ENCODE measurements at regions not wholly inside any gene's neighbourhood (a gene's known extent, or its start where the extent isn't known, plus 50 kb on each side); places are given as distances from the start of the nearest gene placed in this dataset.

DNA sequence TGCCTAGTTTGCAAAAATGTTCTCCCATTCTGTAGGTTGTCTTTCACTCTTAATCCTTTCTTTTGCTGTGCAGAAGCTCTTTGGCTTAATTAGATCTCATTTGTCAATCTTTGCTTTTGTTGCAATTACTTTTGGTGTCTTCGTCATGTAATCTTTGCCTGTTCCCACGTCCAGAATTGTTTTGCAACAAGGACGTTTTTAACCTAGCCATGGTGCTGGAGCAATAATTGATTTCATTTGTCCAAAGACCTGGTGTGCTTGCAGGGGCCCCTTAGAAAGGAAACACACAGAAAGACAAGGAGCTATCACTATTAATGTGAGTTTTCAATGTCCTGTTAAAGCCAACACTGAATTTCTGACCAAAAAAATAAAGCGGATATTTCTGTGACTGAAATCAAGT lies 89.1 kb upstream of the GALNT15 start:
- Histone ChIP-seq H3K9ac (ENCODE audit: low read length) (no peak overlapping the region), H3K36me3 (replicated peaks in 1 of 2; ENCODE audit: control extremely low read depth in 1 of 2, control insufficient read depth in 1 of 2, extremely low read depth in 1 of 2, insufficient read depth in 2 of 2, low read length in 1 of 2) (no peaks in the 10 kb centered on the region), H4K20me1 (ENCODE audit: control insufficient read depth, insufficient read depth, low read length, poor library complexity, severe bottlenecking) (no peaks in the 10 kb centered on the region), H3K9me3 (ENCODE audit: control extremely low read depth in 1 of 3, control insufficient read depth in 2 of 3, insufficient read depth in 1 of 3, low read length in 2 of 3) (peaks cover 2 to 21% (median 7%) of the 10 kb centered on the region in 3 donors), H3K79me2 (ENCODE audit: control insufficient read depth, insufficient read depth, low read length) (no peaks in the 10 kb centered on the region), H3K4me3 (ENCODE audit: control extremely low read depth in 1 of 5, extremely low read depth in 1 of 5, insufficient read depth in 1 of 5, low read depth in 2 of 5, low read length in 4 of 5) (no peak overlapping the region), H3K4me2 (replicated peaks; ENCODE audit: low read depth, low read length, poor library complexity, severe bottlenecking) (no peak overlapping the region), H2AFZ (ENCODE audit: insufficient read depth, low read depth, low read length, poor library complexity, severe bottlenecking) (no peak overlapping the region), H3K27me3 (replicated peaks in 1 of 4; ENCODE audit: control extremely low read depth in 1 of 4, control insufficient read depth in 3 of 4, insufficient read depth in 4 of 4, low read length in 3 of 4) (peaks cover 0 to 2% (median 0%) of the 10 kb centered on the region in 4 experiments), H3K4me1 (ENCODE audit: control insufficient read depth in 2 of 2, insufficient read depth in 2 of 2, low read length in 2 of 2) (no peaks in the 10 kb centered on the region), H3K27ac (ENCODE audit: low read length in 2 of 2) (no peak overlapping the region)
- no peak for TF ChIP-seq EZH2 (IDR thresholded peaks at IDR 0.05; ENCODE audit: borderline replicate concordance, insufficient read depth, low read depth, low read length, poor library complexity, severe bottlenecking)
- TF ChIP-seq, protein P1, sequence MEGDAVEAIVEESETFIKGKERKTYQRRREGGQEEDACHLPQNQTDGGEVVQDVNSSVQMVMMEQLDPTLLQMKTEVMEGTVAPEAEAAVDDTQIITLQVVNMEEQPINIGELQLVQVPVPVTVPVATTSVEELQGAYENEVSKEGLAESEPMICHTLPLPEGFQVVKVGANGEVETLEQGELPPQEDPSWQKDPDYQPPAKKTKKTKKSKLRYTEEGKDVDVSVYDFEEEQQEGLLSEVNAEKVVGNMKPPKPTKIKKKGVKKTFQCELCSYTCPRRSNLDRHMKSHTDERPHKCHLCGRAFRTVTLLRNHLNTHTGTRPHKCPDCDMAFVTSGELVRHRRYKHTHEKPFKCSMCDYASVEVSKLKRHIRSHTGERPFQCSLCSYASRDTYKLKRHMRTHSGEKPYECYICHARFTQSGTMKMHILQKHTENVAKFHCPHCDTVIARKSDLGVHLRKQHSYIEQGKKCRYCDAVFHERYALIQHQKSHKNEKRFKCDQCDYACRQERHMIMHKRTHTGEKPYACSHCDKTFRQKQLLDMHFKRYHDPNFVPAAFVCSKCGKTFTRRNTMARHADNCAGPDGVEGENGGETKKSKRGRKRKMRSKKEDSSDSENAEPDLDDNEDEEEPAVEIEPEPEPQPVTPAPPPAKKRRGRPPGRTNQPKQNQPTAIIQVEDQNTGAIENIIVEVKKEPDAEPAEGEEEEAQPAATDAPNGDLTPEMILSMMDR (IDR thresholded peaks at IDR 0.05): no peak
- 50% methylated on average over 2 of the region's 4 CpGs for WGBS (ENCODE audit: insufficient coverage)
- no peak overlapping the region for H3K4me3 Mint-ChIP-seq
- DNase-seq (no peak), ATAC-seq (ENCODE audit: low read depth) (no peak)
- H3K27ac Mint-ChIP-seq: no peak overlapping the region
- H3K9me3 Mint-ChIP-seq (ENCODE audit: insufficient read depth): peaks cover 14% of the 10 kb centered on the region
- H3K4me1 Mint-ChIP-seq: no peaks in the 10 kb centered on the region
- no peaks in the 10 kb centered on the region for H3K27me3 Mint-ChIP-seq
- ChIA-PET POLR2A (no interaction called here), CTCF (no interaction called here)
- intact Hi-C loops (cut with micrococcal nuclease): no loop called here

DNA sequence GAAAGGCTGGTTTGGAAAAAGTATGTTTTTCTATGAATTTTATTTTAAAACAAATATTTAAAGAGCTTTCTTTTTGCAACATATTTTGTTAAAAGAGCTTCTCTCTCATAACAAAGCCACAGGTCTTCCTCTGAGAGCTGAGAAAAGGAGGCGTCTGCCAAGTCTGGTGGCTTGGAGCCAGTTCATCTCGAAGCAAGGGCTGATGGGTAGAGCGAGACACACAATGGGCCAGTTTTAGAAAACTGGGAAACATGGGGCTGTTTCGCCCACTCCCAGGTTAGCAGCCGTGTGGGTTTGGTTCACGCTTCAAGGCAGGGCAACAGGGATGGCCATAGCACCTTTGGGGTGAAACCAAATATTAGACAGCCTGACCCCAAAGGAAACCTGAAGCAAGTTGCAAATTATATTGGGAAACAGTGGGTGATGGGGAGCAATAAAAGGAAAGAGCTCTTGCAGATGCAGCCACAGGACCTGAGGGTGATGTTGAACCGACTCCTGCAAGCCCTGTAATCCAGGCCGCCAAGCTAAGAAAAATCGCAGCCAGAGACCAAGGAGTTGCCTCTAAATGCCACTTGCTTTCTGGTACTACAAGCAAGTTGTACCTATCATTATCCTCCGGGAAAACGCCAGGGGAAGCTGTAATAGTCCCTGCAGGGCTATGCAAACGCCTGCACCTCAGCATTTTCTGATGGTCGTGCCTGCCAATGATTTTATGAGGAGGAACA lies 88.4 kb upstream of the GALNT15 start:
- Histone ChIP-seq H3K9ac (ENCODE audit: low read length) (no peak overlapping the region), H3K36me3 (replicated peaks in 1 of 2; ENCODE audit: control extremely low read depth in 1 of 2, control insufficient read depth in 1 of 2, extremely low read depth in 1 of 2, insufficient read depth in 2 of 2, low read length in 1 of 2) (no peaks in the 10 kb centered on the region), H4K20me1 (ENCODE audit: control insufficient read depth, insufficient read depth, low read length, poor library complexity, severe bottlenecking) (no peaks in the 10 kb centered on the region), H3K4me1 (ENCODE audit: control insufficient read depth in 2 of 2, insufficient read depth in 2 of 2, low read length in 2 of 2) (no peaks in the 10 kb centered on the region), H3K79me2 (ENCODE audit: control insufficient read depth, insufficient read depth, low read length) (no peaks in the 10 kb centered on the region), H3K4me2 (replicated peaks; ENCODE audit: low read depth, low read length, poor library complexity, severe bottlenecking) (no peak overlapping the region), H3K4me3 (ENCODE audit: control extremely low read depth in 1 of 5, extremely low read depth in 1 of 5, insufficient read depth in 1 of 5, low read depth in 2 of 5, low read length in 4 of 5) (no peak overlapping the region), H3K27ac (ENCODE audit: low read length in 2 of 2) (no peak overlapping the region), H3K9me3 (ENCODE audit: control extremely low read depth in 1 of 3, control insufficient read depth in 2 of 3, insufficient read depth in 1 of 3, low read length in 2 of 3) (peaks cover 0 to 21% (median 7%) of the 10 kb centered on the region in 3 donors), H2AFZ (ENCODE audit: insufficient read depth, low read depth, low read length, poor library complexity, severe bottlenecking) (no peak overlapping the region), H3K27me3 (replicated peaks in 1 of 4; ENCODE audit: control extremely low read depth in 1 of 4, control insufficient read depth in 3 of 4, insufficient read depth in 4 of 4, low read length in 3 of 4) (peaks cover 0 to 2% (median 0%) of the 10 kb centered on the region in 4 experiments)
- no peak for DNase-seq
- 90% methylated on average over 12 of the region's 13 CpGs for WGBS (ENCODE audit: insufficient coverage)
- TF ChIP-seq, protein P1 (IDR thresholded peaks at IDR 0.05): no peak
- no peak for TF ChIP-seq EZH2 (IDR thresholded peaks at IDR 0.05; ENCODE audit: borderline replicate concordance, insufficient read depth, low read depth, low read length, poor library complexity, severe bottlenecking)
- intact Hi-C loops (cut with micrococcal nuclease): no loop called here
- Mint-ChIP-seq H3K27ac (no peak overlapping the region), H3K4me1 (no peaks in the 10 kb centered on the region), H3K9me3 (ENCODE audit: insufficient read depth) (peaks cover 11% of the 10 kb centered on the region), H3K27me3 (no peaks in the 10 kb centered on the region), H3K4me3 (no peak overlapping the region)
- ATAC-seq (ENCODE audit: low read depth): no peak
- POLR2A ChIA-PET: no interaction called here
- CTCF ChIA-PET: no interaction called here
